ENCODE measurements at regions not wholly inside any gene's neighbourhood (a gene's known extent, or its start where the extent isn't known, plus 50 kb on each side); places are given as distances from the start of the nearest gene placed in this dataset.

DNA sequence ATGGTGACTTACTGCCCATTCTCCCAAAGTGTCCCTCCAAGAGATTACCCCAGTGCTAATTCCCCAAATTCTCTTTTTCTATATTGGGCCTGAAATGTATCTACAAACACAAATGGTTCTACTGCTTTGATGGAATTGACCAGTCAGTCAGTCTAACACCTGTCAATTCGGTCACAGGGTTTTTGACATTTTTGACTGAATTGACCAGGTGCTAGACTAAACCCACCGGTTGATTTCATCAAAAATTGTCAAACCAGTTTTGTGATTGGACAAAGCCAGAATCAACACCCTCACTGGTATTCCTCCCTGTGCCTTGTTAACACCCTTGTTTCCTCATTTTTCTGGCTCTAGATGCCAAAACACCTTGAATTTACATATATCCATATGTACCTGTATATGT is 398.4 kb upstream of the NR2F2 start:
- TF ChIP-seq, protein P1, sequence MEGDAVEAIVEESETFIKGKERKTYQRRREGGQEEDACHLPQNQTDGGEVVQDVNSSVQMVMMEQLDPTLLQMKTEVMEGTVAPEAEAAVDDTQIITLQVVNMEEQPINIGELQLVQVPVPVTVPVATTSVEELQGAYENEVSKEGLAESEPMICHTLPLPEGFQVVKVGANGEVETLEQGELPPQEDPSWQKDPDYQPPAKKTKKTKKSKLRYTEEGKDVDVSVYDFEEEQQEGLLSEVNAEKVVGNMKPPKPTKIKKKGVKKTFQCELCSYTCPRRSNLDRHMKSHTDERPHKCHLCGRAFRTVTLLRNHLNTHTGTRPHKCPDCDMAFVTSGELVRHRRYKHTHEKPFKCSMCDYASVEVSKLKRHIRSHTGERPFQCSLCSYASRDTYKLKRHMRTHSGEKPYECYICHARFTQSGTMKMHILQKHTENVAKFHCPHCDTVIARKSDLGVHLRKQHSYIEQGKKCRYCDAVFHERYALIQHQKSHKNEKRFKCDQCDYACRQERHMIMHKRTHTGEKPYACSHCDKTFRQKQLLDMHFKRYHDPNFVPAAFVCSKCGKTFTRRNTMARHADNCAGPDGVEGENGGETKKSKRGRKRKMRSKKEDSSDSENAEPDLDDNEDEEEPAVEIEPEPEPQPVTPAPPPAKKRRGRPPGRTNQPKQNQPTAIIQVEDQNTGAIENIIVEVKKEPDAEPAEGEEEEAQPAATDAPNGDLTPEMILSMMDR (IDR thresholded peaks at IDR 0.05): no peak
- no peak for TF ChIP-seq POLR2A (IDR thresholded peaks at IDR 0.05)
